Stimulated activated CD4-positive, alpha-beta T cell treated with anti-CD3 and anti-CD28 coated beads, Interleukin-2, amount 100 ng/mL, for 48 hours (primary cell): ENCODE measurements at regions not wholly inside any gene's neighbourhood (a gene's known extent, or its start where the extent isn't known, plus 50 kb on each side); places are given as distances from the start of the nearest gene placed in this dataset.
A peak's percentile ranks its signal among the peaks of the same experiment; 100 is the strongest.

Experiments used
- DNase-seq, 2 donors: peaks; one replicate each; pipeline ENCODE4 v3.0.0-alpha.2; 2020

DNA sequence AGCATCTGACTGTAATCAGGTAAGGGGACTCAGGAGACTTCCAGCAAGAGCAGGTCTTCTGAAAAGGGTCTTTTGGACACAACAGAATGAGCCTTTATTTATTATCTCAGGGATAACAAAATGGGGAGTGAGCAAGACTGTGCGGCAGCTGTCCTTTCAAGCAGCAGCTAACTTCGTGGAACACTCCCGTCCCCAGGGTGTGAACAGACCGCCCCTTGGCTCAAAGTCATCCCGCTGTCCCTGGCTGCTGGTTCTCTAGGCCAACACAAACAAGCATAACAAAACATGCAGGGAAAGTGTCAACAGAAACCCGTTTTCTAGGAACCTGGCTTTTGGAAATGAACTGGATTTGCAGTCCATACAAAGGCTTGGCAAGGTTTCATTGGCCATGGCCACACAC lies 787.9 kb upstream of the FANCL start:
- DNase-seq = no peak

DNA sequence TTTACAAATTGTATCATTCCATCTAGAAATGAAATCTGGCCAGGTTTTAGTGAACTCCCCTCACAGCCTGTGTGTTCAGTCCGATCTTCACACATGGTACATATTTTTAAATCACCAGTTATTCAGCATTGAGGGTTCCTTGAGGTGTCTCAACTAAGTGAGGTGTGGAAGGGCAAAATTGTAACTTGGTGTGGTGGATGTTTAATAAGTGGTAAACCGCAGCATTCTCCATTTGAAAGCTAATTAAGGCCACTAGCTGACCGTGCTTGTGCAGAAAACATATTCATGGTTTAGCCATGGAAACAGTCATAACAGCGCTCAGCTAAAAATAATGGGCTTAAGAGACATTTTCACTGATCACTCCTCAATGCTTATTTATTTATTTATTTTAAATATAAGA lies 786.2 kb upstream of the FANCL start:
- DNase-seq = no peak

DNA sequence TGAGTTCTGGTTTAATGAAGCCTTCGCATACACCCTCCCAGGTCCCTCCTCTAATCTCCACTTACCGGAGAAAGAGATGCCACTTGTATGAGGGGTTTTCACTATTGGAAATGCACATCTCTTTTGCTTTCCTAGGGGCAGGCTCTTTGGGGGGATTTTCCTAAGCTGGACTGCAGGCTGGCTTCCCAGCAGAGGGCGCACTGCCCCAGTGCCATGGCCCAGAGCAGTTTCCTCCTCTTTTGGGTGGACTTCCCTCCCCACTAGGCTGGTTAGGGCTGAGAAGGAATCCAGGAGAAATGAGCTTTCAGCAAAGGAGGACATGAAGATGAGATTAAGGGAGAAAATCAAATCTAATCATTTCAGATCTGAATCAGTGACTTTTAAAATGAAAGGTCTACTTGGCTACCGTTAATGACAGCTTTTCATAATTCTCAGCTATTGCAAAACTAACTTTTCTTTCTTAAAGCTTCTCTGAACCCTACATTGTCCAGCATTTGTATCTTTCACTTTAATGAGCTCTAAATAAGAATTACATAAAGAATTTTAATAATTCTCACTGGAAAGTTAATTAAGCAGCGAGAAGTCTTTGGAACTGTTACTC lies 784.1 kb upstream of the FANCL start:
- DNase-seq = peak in 1 of 2 donors; percentile 4

DNA sequence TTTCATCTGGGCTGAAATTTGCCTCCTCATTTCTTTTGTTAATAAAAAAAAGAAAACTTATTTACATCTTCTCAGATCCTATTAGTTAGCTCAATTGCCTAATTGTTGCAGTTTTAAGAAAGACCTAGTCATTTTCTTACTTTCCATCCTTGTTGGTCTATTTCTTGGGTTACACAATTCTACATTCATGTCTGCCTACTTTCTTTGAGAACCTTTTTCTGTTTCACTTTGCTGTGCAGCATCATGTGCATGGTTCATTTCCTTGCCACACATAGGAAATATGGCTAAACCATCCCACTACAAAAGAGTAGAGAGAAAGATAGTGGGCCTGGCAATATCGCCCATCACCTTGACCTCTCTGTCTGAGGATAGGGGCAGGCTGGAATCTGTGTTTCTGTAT lies 780.7 kb upstream of the FANCL start:
- DNase-seq = no peak

DNA sequence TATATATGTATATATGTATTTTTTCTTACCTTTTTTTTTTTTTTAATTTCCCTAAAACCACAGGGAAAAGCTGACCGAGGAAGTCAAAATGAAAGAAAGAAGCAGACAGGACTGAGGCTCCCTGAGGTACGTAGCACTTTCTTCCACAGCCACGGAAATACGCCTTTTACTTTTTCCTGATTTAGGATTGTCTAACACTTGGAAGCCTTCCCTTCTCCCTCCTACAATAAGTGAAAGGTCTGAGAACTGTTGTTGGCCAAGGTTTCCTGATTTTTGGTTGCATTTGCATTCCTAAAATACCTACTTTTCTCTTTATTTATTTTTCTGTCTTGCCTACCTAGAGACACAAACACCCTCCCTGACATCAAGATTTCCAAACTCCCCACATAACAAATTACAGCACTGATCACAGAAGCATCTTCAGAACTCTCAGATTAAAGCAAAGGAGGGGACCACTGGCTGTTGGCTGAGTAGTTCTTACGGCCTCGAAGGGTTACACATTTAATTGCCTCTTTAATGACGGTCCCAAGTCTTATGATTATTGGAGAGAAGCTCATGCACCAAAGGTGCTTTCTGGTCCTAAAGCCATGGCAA lies 778.5 kb upstream of the FANCL start:
- DNase-seq = no peak

DNA sequence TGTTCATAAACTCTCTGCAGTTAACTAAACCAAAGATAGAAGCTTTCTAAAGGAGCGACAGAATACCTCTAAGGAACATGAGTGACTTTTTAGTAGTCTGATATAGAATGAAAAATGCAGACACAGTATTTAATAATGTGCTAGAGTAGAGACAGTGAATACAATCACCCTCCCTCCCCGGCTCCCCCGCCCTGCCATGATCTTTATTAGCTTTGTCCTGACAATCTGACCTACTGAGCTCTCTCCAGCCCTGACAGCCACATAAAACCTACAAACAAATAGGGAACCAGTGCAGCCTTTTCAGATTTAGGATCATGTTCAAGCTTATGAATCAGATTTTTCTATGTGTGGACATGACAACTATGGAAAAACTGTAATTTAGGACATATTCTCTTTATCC lies 777.6 kb upstream of the FANCL start:
- no peak for DNase-seq

DNA sequence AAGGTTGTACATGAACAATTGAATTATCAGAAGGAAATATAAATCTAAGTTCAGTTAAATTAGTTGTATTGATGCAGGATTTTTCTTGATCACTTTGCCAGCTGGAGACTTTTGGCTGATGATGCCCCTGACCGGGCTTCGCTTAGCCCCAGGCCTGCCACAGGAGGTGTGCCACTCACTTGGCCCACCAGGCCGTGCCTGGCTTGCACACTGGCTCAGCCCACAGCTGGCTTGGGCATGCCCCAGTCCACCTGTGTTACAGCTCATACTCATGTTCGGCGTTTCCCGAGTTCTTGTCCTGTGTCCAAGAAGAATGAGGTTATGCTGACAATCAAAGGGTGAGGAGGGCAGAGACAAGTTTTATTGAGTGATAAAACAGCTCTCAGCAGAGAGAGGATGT lies 773.9 kb upstream of the FANCL start:
- DNase-seq = no peak

DNA sequence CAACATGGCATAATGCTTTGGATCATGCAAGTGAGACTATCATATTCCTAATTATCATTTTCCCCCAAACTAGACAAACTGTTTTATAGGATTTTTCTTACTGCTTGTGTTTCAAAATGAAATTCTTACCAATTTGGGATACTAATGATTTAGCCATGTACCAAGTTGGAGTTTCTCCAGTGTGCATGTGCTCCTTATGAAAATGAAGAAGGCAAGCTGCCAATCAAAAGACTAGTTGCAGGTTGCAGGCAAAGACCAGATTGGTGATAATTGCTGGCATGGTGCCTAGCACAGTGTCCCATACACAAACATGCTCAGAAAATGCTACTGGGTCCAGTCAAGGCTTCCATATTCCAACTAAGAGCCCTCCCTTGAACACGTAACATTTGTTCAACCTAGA lies 771.8 kb upstream of the FANCL start:
- no peak for DNase-seq

DNA sequence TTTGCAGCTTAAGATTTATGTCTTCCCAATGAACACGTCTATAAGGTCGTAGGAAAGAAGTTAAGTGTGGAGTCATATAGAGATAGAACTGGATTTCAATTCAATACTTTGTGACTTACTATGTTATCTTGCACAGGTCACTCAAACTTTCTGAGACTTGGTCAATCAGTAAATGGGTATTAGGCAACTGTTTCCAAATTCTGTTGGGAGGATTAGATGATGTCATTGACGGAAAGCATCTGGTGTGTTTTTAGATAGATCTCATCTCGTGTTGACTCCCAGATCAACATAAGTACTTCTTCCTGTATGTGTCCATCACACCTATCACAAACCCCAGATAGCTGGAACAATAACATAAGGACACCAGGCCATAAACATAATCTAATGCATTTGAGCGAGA lies 771.1 kb upstream of the FANCL start:
- no peak for DNase-seq

DNA sequence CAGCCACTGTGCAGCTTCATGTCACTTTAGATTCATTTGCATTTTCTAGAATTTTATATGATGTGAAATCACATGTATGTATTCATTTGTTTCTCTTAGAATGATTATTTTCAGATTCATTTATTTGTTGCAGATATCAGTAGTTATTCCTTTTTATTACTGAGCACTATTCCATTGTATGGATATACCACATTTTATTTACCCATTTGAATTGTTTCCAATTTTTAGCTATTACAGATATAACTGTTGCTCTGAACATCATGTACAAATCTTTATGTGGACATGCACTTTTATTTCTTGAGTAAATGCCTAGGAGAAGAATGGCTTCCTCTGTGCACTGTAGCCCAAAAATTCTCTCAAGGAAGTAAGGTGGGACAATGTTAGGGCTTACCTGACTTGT lies 767.8 kb upstream of the FANCL start:
- DNase-seq = no peak

DNA sequence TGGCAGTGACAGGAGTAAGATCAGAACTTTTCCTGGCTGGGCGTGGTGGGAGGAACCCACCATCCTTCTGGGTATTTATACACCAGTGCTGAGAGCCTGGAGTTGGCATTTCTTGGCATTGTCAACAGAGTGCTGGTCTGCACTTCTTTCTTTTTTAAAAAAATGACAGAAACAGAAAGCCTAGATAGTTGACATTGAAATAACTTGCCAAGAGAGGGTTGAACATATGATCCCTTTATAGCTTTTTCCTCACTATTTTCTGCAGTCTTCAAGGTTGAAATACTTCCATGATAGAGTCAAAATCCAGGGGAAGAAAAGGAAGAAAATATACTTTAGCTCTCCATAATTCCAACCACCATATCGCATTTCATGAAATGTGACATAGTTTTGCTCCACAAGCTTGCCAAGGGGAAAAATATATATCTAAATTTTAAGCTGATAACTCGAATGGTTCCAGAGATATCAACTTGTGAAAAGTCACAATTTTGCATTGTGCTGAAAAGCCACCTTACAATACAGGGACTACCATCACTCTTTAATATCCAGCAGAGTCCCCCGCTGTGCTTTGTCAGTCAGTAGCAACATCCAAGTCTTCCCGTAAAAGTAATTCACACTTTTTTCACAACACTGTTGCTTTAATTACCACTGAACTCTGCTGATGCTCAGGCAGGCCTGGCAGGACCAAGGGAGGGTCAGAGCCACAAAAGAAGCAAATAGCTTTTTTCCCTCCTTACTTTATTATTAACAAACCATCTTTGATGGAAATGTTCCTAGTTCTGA lies 764.9 kb upstream of the FANCL start:
- no peak for DNase-seq

DNA sequence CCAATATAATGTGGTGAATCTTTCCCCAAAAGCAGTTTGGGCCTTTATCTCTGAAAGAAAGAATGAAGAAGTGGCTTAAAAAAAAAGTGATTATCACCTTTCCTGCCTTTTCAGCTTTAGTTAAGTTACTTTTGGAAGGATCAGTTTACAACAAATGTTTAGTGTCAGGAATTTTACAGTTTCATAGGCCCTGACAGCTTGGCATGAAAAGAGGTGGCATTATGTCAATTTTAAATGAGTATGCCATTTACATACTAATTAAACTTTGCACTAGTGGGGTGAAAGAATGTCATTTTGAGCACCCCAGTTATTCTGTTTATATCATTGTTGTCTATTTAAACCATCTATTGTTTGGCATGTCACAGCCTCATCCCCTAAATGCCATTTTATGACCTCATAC lies 763.5 kb upstream of the FANCL start:
- DNase-seq = no peak

DNA sequence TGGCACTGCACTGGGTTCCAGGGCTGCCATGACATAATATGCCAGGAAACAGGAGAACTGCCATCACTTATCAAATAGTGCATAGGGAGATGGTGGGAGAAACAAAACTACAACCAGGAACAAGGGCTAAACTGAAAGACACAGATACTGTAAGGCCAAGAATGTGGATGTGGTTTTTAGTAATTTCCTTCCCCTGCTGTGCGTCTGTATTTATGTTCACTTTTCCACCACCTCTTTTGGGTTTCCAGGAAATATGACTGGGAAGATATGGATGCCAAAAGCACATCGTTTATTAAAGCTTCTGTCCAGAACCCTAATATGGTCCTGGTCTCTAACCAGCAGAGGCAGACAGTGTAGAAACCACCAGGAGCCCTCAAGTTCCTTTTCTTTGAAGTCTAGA lies 759.7 kb upstream of the FANCL start:
- no peak for DNase-seq

DNA sequence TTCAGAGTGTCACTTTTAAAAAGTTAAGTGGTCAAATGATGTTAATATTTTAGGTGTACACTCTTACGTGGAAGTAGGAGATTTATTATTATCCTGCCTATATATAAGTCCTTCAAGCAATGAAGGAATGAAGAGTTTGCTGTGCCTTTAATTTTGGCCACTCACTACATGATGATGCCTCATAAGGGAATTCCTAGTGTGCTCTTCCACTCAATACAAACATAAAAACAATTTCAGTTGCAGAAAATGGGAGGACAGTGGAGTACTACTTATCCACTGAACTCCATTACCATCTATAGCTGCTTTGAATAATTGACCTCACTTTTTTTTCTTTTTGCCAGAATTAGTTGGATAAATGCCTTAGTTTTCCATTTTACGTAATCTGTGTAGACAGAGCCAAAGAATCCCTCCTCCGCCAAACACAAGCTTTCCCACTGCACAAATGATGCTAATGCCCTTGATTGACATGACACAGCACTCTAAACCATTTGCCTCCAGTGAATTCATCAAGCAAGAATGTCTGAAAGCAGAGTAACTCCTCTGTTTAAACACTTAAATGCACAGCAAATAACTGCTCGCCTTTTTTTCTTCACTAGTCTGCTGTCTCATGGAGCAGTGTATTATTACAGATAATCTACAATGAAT lies 751.1 kb upstream of the FANCL start:
- no peak for DNase-seq

DNA sequence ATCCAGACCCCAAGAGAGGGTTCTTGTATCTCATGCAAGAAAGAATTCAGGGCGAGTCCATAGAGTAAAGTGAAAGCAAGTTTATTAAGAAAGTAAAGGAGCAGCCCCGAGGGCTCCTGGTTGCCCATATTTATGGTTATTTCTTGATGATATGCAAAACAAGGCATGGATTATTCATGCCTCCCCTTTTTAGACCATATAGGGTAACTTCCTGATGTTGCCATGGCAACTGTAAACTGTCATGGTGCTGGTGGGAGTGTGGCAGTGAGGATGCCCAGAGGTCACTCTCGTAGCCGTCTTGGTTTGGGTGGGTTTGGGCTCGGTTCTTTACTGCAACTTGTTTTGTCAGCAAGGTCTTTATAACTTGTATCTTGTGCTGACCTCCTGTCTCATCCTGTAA lies 750.2 kb upstream of the FANCL start:
- no peak for DNase-seq

DNA sequence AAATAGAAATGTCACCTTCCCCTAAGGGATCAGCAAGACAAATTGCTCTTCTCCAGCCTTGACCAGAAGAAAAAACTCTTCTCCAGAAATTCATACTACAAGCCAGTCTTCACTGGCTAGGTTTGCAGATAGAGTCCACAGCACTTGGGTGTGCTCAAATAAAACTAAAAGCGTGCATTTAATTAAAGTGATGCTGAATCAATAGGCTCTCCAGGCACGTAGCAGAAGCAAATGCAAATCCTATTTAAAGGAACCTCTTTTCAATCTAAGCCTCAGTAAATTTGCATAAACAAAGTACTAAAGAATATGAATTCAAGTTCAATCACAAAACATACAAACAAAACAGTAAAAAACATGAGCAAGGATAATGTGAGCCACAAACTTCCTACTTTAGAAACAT lies 744.4 kb upstream of the FANCL start:
- no peak for DNase-seq

DNA sequence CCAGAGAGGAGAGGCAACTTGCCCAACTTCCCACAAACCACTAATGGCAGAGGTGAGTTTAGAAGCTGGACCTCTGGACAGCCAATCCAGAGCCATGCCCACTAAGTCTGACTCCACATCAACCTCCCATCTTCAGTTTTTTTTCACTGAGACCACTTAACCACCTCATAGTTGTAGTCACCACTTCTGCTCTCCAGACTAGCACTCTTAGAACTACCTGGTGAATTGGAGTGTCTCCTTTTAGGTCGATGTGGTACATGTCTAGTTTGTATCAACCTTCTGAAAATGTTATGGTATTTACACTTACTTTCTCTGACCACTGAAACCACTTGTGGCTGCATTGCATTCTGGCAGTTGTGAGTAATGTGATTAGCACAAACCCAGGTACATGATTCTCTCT lies 743.6 kb upstream of the FANCL start:
- no peak for DNase-seq

DNA sequence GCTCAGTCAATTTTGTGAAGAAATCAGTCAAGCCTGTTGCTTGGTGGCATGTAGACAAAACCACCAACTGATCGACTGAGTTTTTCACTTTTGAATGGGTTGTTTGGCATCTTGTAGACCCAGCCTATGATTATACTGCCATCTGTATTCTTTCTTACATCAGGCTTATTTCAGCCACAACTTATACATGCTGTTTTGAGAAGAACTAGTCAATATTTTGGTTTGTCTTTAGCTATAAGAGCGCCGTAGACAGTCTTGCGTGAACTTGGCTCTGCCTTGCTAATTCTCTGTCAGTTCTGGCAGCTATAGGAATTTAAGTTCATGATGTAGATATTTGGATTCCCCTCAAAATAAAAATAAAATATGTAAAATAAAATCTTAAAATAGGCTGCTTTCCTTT lies 742.0 kb upstream of the FANCL start:
- DNase-seq = no peak

DNA sequence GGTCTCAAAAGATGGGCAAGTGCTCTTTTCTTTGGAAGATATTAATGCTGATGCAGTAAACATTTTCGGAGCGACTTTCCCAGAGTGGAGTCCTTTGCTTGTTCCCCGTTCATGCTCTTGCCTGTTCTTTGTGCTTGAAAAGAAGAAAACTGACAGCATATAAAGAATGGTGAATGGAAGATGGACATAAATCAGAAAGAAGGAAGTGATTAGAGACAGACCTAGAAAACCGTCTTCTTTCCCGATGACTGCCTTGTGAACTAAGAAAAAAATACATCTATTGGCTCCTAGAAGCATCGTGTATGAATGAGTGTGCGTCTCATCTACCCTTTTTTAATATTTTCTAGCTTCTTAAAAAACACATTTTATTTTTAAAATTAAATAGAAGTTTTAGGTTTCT lies 740.1 kb upstream of the FANCL start:
- no peak for DNase-seq

DNA sequence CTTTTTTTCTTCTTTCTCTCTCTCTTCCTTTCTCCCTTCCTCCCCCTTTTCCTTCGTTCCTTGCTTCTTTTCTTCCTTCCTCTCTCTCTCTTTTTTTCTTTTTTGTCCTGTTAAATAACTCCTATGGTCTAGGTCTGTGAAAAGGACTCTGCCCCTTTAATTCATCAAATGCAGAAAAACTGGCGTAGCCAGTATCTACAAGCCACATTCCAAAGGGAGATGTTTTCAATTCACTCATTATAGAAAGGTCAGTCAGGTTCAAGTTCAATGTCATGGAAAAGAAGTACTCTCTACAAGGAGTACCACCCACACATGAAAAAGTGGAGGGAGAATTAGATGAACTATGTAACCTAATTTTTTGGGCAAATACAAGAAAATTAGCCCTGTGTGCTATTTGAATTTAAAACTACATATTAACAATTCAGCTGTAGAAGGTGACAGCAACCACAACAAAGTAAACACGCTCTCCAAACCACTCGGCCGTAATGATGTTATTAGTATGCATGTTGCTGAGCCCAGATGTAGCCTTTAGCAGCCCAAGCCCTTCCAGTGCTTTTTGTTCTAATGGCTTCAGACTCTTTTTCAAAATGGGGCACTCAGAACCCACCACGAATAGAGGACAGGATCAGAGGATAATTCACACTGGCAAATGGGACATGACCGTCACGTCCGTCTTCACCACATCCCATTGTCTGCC lies 735.4 kb upstream of the FANCL start:
- DNase-seq = no peak

DNA sequence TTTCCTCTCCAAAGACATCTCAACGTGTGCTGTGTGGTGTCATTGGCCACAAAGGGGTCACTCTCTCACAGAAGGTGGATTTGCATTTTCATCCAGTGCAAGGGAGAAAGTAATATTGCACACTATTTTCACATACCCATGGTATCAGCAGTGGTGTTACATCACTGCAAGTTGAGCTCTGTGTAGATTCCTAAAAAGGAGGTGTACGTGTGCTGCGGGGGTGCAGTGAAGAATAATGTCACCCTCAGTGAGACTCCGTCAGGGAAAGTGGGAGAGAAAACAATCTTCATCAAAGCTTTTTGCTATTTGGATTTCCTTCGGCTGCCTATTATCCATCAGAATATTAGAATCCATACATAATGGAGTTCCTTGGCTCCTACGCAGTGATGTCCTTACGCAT lies 733.8 kb upstream of the FANCL start:
- DNase-seq = no peak

DNA sequence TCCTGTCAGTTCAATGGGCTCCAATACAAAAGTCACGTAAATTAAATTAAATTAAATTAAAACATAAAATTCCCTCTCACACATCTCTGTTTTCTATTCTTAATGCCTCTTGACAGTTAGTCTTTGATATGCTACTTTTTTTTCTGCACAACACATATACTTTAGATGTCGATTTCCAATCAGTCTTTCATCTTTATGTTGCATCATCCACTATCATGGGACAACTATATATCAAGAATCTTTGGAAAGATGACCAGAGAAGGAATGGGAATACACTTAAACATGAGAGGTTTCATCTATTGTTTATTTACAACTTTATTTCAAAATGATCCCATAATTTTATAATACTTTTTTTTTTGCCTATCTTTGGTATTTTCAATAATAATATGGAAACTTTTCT lies 733.3 kb upstream of the FANCL start:
- DNase-seq = no peak

DNA sequence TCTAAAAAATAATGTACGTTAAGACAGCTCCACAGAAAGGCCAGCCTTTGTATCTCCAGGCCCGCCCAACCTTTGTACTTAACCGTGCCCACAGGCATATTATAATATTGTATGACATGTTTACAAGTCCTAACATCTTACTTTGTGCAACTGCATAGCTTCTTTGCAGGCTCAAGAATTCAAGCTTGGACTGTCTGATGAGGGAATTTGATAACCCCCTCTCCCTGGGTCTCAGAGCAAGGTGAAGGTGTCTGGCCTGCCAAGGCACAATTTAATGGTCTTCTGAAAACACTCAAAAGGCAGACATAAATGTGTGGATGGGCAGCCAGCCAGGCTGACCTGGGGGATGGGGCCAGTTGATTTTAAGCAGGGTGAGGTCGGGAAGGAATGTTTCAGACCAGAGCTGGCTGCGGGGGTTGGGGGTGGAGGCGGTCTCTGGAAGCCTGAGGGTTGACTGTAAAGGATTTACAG lies 732.7 kb upstream of the FANCL start:
- no peak for DNase-seq
